ENCODE measurements at regions not wholly inside any gene's neighbourhood (a gene's known extent, or its start where the extent isn't known, plus 50 kb on each side); places are given as distances from the start of the nearest gene placed in this dataset.
"Not testable (repeated sequence)": the region's sequence is repeated elsewhere in the genome, so short reads cannot be mapped to it uniquely, and the experiment has no call there.

DNA sequence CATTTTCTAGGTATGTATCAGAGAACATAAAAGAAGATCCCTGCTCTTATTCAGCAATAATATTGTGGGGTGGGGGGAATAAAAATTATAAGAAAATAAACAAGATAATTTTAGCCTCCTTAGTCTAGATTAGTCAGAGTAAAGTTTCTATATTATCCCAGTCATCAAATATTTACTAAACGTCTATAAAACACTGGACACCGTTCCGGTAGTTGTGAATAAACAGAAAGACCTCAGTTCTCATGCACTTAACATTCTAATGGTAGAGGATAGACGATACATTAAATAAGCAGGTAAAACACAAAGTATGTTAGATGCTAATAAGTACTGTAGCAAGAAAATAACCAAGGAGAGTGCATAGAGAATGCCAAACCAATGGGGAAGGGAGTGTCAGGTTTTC lies 425.0 kb downstream of the GBE1 start:
- Histone ChIP-seq H3K27me3 (ENCODE audit: control insufficient read depth, insufficient read depth, low read length) (no peaks in the 10 kb centered on the region), H3K4me3 (ENCODE audit: low read depth, low read length) (no peak overlapping the region), H3K36me3 (ENCODE audit: control insufficient read depth, insufficient read depth, low read length) (no peaks in the 10 kb centered on the region)
- no peak for DNase-seq (ENCODE audit: low read depth)
- TF ChIP-seq, protein P1, sequence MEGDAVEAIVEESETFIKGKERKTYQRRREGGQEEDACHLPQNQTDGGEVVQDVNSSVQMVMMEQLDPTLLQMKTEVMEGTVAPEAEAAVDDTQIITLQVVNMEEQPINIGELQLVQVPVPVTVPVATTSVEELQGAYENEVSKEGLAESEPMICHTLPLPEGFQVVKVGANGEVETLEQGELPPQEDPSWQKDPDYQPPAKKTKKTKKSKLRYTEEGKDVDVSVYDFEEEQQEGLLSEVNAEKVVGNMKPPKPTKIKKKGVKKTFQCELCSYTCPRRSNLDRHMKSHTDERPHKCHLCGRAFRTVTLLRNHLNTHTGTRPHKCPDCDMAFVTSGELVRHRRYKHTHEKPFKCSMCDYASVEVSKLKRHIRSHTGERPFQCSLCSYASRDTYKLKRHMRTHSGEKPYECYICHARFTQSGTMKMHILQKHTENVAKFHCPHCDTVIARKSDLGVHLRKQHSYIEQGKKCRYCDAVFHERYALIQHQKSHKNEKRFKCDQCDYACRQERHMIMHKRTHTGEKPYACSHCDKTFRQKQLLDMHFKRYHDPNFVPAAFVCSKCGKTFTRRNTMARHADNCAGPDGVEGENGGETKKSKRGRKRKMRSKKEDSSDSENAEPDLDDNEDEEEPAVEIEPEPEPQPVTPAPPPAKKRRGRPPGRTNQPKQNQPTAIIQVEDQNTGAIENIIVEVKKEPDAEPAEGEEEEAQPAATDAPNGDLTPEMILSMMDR (IDR thresholded peaks at IDR 0.05; ENCODE audit: insufficient read depth, low read length, poor library complexity, severe bottlenecking): no peak

DNA sequence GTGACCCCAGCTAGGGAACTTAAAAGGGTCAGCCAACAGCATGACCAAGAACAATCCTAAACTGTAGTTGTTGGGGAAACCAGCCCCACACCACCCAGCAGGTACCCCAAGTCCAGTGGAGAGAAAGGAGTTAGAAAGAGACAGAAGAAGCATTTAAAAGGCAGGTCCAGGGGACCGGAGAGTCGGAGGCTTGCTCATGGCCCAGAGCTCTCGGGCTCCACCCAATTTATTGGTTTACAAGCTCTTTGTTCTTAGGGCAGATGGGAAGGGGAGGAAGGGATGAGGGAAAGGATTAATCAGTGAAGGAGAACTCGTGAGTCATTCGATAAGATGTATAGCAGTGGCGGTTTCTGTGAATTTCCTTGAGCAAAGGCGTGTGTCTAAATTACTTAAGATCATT lies 431.6 kb downstream of the GBE1 start:
- H3K36me3 ChIP-seq (ENCODE audit: control insufficient read depth, insufficient read depth, low read length); DNase-seq (ENCODE audit: low read depth); H3K27me3 ChIP-seq (ENCODE audit: control insufficient read depth, insufficient read depth, low read length); H3K4me3 ChIP-seq (ENCODE audit: low read depth, low read length): not testable (repeated sequence)

DNA sequence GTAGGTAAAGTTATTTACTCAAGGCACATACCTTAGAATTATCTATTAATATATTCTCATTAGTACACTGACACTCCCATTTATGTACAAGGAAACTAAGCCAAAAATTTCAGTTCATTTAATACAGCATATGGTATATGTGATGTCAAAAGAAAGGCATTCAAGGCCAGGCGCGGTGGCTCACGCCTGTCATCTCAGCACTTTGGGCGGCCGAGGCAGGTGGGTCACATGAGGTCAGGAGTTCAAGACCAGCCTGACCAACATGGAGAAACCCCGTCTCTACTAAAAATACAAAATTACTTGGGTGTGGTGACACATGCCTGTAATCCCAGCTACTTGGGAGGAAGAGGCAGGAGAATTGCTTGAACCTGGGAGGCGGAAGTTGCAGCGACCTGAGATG lies 435.2 kb downstream of the GBE1 start:
- DNase-seq (ENCODE audit: low read depth): no peak
- TF ChIP-seq, protein P1 (IDR thresholded peaks at IDR 0.05; ENCODE audit: insufficient read depth, low read length, poor library complexity, severe bottlenecking): no peak

DNA sequence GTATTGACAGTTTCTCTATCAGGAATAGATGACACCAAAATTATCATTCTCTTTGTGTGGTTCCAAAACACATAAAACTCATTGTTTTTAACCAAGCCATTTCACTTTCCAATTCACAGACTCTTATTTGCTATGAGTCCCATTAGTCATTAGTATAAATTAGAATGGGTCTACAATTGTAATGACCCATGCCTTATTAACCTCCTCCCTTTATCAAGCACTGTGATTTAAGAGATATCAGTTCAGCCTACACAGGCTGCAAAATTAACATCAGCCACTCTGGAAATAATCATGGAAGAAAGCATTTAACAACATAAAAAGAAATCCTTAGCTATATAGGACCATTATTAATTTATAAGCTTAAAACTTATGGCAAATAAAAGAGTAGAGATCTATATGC lies 440.6 kb downstream of the GBE1 start:
- Histone ChIP-seq H3K27me3 (ENCODE audit: control insufficient read depth, insufficient read depth, low read length) (no peaks in the 10 kb centered on the region), H3K36me3 (ENCODE audit: control insufficient read depth, insufficient read depth, low read length) (no peaks in the 10 kb centered on the region), H3K4me3 (ENCODE audit: low read depth, low read length) (no peak overlapping the region)
- no peak for DNase-seq (ENCODE audit: low read depth)
- TF ChIP-seq, protein P1 (IDR thresholded peaks at IDR 0.05; ENCODE audit: insufficient read depth, low read length, poor library complexity, severe bottlenecking): no peak

More for the DNA sequence above, 435.2 kb downstream of the GBE1 start:
- Histone ChIP-seq H3K4me3 (ENCODE audit: low read depth, low read length) (no peak overlapping the region), H3K27me3 (ENCODE audit: control insufficient read depth, insufficient read depth, low read length) (no peaks in the 10 kb centered on the region), H3K36me3 (ENCODE audit: control insufficient read depth, insufficient read depth, low read length) (no peaks in the 10 kb centered on the region)

DNA sequence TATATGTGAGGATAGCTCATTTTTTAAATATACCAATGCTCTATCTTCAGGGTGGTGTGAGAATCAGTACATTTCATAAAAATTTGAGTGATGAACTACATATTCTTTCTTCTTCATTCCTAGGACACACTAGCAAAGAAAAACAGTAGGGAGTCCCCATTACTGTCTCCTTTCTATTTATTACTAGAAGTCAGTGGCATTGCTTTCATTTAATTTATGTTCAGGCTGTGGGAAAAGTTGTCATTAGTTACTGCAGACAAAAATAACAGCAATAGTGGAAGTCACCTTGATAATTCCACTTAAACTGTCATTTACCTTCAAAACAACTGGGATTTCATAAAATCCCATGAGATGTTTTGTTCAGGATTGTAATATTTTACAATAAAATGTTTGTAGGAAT lies 446.4 kb downstream of the GBE1 start:
- Histone ChIP-seq H3K4me3 (ENCODE audit: low read depth, low read length) (no peak overlapping the region), H3K27me3 (ENCODE audit: control insufficient read depth, insufficient read depth, low read length) (no peaks in the 10 kb centered on the region), H3K36me3 (ENCODE audit: control insufficient read depth, insufficient read depth, low read length) (no peaks in the 10 kb centered on the region)
- no peak for DNase-seq (ENCODE audit: low read depth)
- TF ChIP-seq, protein P1 (IDR thresholded peaks at IDR 0.05; ENCODE audit: insufficient read depth, low read length, poor library complexity, severe bottlenecking): no peak

DNA sequence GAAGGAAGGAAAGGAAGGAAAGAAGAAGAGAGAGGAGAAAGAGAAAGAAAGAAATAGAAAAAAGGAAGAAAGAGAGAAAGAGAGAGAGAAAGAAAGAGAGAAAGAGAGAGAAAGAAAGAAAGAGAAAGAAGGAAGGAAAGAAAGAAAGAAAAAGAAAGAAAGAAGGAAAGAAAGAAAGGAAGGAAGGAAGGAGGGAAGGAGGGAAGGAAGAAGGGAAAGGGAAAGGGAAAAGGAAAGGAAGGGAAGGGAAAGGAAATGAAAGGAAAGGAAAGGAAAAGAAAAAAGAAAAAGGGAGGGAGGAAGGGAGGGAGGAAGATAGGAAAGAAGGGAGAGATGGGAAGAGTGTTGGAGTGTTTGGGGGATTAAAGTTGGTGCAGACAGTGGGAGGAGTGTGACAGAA lies 450.1 kb downstream of the GBE1 start:
- no peak for DNase-seq (ENCODE audit: low read depth)
- TF ChIP-seq, protein P1 (IDR thresholded peaks at IDR 0.05; ENCODE audit: insufficient read depth, low read length, poor library complexity, severe bottlenecking): no peak
- Histone ChIP-seq H3K27me3 (ENCODE audit: control insufficient read depth, insufficient read depth, low read length) (no peaks in the 10 kb centered on the region), H3K4me3 (ENCODE audit: low read depth, low read length) (no peak overlapping the region), H3K36me3 (ENCODE audit: control insufficient read depth, insufficient read depth, low read length) (no peaks in the 10 kb centered on the region)

Measured in kidney epithelial cell (primary cell).